NT2/D1 (cell line): ENCODE measurements at regions not wholly inside any gene's neighbourhood (a gene's known extent, or its start where the extent isn't known, plus 50 kb on each side); places are given as distances from the start of the nearest gene placed in this dataset.

Source experiments
- DNase-seq: peaks from one replicate; pipeline ENCODE4 v3.0.0-alpha.2; 2011; ENCODE audit warnings: low read depth, low spot score
- H3K27me3 ChIP-seq: 2 replicates; pipeline ENCODE4 v1.6.0; 2011; ENCODE audit warnings: mild to moderate bottlenecking; ENCODE audit not compliant: insufficient read length, insufficient read depth
- H3K36me3 ChIP-seq: 2 replicates; pipeline ENCODE4 v1.6.1; 2011; ENCODE audit warnings: mild to moderate bottlenecking, low read length, mixed read lengths; ENCODE audit not compliant: insufficient read depth, insufficient read length
- H3K4me1 ChIP-seq: 2 replicates; pipeline ENCODE4 v1.5.1; 2011; ENCODE audit not compliant: insufficient read depth, insufficient read length
- H3K4me3 ChIP-seq: 2 replicates; pipeline ENCODE4 v1.5.1; 2011; ENCODE audit warnings: low read depth; ENCODE audit not compliant: insufficient read length
- H3K9ac ChIP-seq: 2 replicates; pipeline ENCODE4 v1.6.0; 2011; ENCODE audit warnings: low read depth; ENCODE audit not compliant: insufficient read length
- H3K9me3 ChIP-seq: 2 replicates; pipeline ENCODE4 v1.5.1; 2011; ENCODE audit warnings: mild to moderate bottlenecking, low read length; ENCODE audit not compliant: insufficient read depth
- SUZ12 ChIP-seq: IDR thresholded peaks from 2 replicates; pipeline ENCODE4 v1.6.1; 2011; ENCODE audit not compliant: insufficient read length, insufficient read depth; ENCODE audit errors: extremely low read depth
- YY1 ChIP-seq: IDR thresholded peaks from 2 replicates; pipeline ENCODE4 v1.6.1; 2011; ENCODE audit not compliant: insufficient read length, insufficient read depth
- ZNF274 ChIP-seq: IDR thresholded peaks from 2 replicates; pipeline ENCODE4 v1.6.1; 2011; ENCODE audit warnings: mild to moderate bottlenecking, low read depth, low read length

GRCh38 chr1:193979219-193979618 is 792.8 kb upstream of the B3GALT2 start:
- DNase-seq = no peak
- no peaks in the 10 kb centered on the region for H3K27me3 ChIP-seq

GRCh38 chr1:193974286-193974798 is 787.9 kb upstream of the B3GALT2 start:
- TF ChIP-seq YY1 (no peak), SUZ12 (no peak), ZNF274 (no peak)
- Histone ChIP-seq H3K36me3 (no peaks in the 10 kb centered on the region), H3K9ac (no peak overlapping the region), H3K9me3 (no peaks in the 10 kb centered on the region), H3K4me3 (no peak overlapping the region), H3K27me3 (no peaks in the 10 kb centered on the region), H3K4me1 (no peaks in the 10 kb centered on the region)
- DNase-seq = no peak

More at GRCh38 chr1:193979219-193979618, 792.8 kb upstream of the B3GALT2 start:
- no peak for TF ChIP-seq ZNF274
- TF ChIP-seq SUZ12 = no peak
- no peak for TF ChIP-seq YY1
- Histone ChIP-seq H3K4me3 (no peak overlapping the region), H3K36me3 (no peaks in the 10 kb centered on the region), H3K4me1 (no peaks in the 10 kb centered on the region), H3K9ac (no peak overlapping the region), H3K9me3 (no peaks in the 10 kb centered on the region)

DNA sequence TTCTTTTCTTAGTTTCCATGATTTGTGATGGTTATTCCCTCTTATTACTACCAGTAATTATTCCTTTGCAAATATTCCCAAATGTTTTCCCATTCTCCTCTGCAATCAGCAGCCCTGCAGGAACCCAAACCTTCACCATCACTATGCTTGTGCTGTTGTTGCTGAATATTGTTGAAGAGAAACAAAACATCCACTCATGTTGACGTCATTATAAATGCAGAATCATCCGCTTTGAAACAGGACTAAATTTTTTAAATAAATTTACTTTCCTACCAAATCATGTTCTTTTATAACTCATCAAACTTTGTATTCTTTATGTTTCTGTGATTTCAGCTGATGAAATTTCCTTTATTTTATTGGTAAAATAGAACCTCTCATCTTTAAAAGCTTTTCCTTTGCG is 787.0 kb upstream of the B3GALT2 start:
- Histone ChIP-seq H3K4me3 (no peak overlapping the region), H3K36me3 (no peaks in the 10 kb centered on the region), H3K9me3 (no peaks in the 10 kb centered on the region), H3K9ac (no peak overlapping the region), H3K4me1 (no peaks in the 10 kb centered on the region), H3K27me3 (no peaks in the 10 kb centered on the region)
- TF ChIP-seq SUZ12 (no peak), YY1 (no peak), ZNF274 (no peak)
- no peak for DNase-seq

GRCh38 chr1:193971595-193971994 is 785.2 kb upstream of the B3GALT2 start:
- H3K4me1 ChIP-seq = no peaks in the 10 kb centered on the region
- H3K9ac ChIP-seq = no peak overlapping the region
- no peak for DNase-seq
- H3K36me3 ChIP-seq = no peaks in the 10 kb centered on the region
- H3K4me3 ChIP-seq = no peak overlapping the region
- H3K27me3 ChIP-seq = no peaks in the 10 kb centered on the region
- no peaks in the 10 kb centered on the region for H3K9me3 ChIP-seq
- no peak for TF ChIP-seq YY1
- no peak for TF ChIP-seq SUZ12
- no peak for TF ChIP-seq ZNF274

- no peak overlapping the region for H3K4me3 ChIP-seq
- no peaks in the 10 kb centered on the region for H3K9me3 ChIP-seq
- H3K27me3 ChIP-seq = no peaks in the 10 kb centered on the region
- no peak overlapping the region for H3K9ac ChIP-seq
- TF ChIP-seq ZNF274 = no peak
- TF ChIP-seq SUZ12 = no peak
- TF ChIP-seq YY1 = no peak
- no peak for DNase-seq
- no peaks in the 10 kb centered on the region for H3K4me1 ChIP-seq
- no peaks in the 10 kb centered on the region for H3K36me3 ChIP-seq
Measured at GRCh38 chr1:193960499-193960898, 774.1 kb upstream of the B3GALT2 start.

DNA sequence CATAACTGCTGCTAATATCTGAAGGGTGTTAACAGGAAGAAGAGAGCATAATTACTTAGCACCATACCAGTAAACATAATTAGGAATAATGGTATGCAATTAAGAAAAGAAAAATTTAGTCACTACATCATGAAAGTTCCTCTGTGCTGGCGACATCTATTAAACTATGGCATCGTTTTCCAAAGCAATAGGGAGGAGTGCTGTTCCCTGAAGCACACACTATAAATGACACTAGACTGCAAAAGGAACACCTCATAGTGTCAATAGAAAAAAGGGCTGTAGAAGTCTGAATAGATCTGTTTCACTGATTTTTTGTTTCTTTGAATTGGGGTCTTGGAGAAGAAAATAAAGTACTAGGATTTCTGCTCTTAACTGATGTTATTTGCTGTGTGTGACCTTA is 773.6 kb upstream of the B3GALT2 start:
- H3K9ac ChIP-seq = no peak overlapping the region

GRCh38 chr1:193957556-193958095 is 771.2 kb upstream of the B3GALT2 start:
- no peaks in the 10 kb centered on the region for H3K27me3 ChIP-seq
- H3K4me3 ChIP-seq = no peak overlapping the region
- no peaks in the 10 kb centered on the region for H3K9me3 ChIP-seq
- no peaks in the 10 kb centered on the region for H3K36me3 ChIP-seq
- no peak for DNase-seq
- H3K9ac ChIP-seq = no peak overlapping the region
- H3K4me1 ChIP-seq = no peaks in the 10 kb centered on the region
- no peak for TF ChIP-seq ZNF274

More for the DNA sequence above, 773.6 kb upstream of the B3GALT2 start:
- H3K4me1 ChIP-seq = no peaks in the 10 kb centered on the region
- H3K9me3 ChIP-seq = no peaks in the 10 kb centered on the region
- H3K27me3 ChIP-seq = no peaks in the 10 kb centered on the region
- H3K36me3 ChIP-seq = no peaks in the 10 kb centered on the region
- no peak overlapping the region for H3K4me3 ChIP-seq
- TF ChIP-seq ZNF274 (no peak), SUZ12 (no peak), YY1 (no peak)
- DNase-seq = no peak
